Fibroblast of lung (primary cell): ENCODE measurements at regions not wholly inside any gene's neighbourhood (a gene's known extent, or its start where the extent isn't known, plus 50 kb on each side); places are given as distances from the start of the nearest gene placed in this dataset.

ENCODE experiments used
- DNase-seq, 2 donors: peaks; one replicate each; pipeline versions ENCODE4 v3.0.0 to v3.0.0-alpha.2; 2010; ENCODE audit warnings: low read depth in 2 of 2
- H2AFZ ChIP-seq: 2 replicates; pipeline ENCODE4 v1.5.1; 2012; ENCODE audit warnings: low read length, control low read depth, inconsistent platforms
- H3K27ac ChIP-seq: 2 replicates; pipeline ENCODE4 v1.5.1; 2011; ENCODE audit warnings: low read length, control low read depth; ENCODE audit not compliant: insufficient read depth
- H3K27me3 ChIP-seq: 2 replicates; pipeline ENCODE4 v1.5.1; 2011; ENCODE audit warnings: mild to moderate bottlenecking, low read length; ENCODE audit not compliant: control insufficient read depth, insufficient read depth
- H3K36me3 ChIP-seq: 2 replicates; pipeline ENCODE4 v1.5.1; 2011; ENCODE audit warnings: low read length; ENCODE audit not compliant: control insufficient read depth, insufficient read depth
- H3K4me1 ChIP-seq: 2 replicates; pipeline ENCODE4 v1.5.1; 2011; ENCODE audit warnings: low read length; ENCODE audit not compliant: control insufficient read depth, insufficient read depth; ENCODE audit errors: extremely low read depth
- H3K4me2 ChIP-seq: 2 replicates; pipeline ENCODE4 v1.5.1; 2011; ENCODE audit warnings: low read length, control low read depth; ENCODE audit not compliant: insufficient read depth; ENCODE audit errors: extremely low read depth
- H3K4me3 ChIP-seq, 4 experiments: fragments of 200-600 bp in 1 of 4; sonication (generic) in 1 of 4; replicated peaks in 1 of 4; 2 replicates each; pipeline ENCODE4 v1.5.1; 2011 to 2016; ENCODE audit warnings: low read length in 4 of 4, low read depth in 3 of 4, mild to moderate bottlenecking in 3 of 4, control low read depth in 2 of 4, inconsistent platforms in 1 of 4, mixed read lengths in 1 of 4; ENCODE audit not compliant: insufficient read depth in 1 of 4; ENCODE audit errors: control extremely low read depth in 1 of 4
- H3K79me2 ChIP-seq: 2 replicates; pipeline ENCODE4 v1.5.1; 2012; ENCODE audit warnings: mild to moderate bottlenecking, low read length, inconsistent platforms; ENCODE audit not compliant: control insufficient read depth, insufficient read depth
- H3K9ac ChIP-seq: 2 replicates; pipeline ENCODE4 v1.5.1; 2011; ENCODE audit warnings: mild to moderate bottlenecking, low read length, control low read depth; ENCODE audit not compliant: insufficient read depth
- H3K9me3 ChIP-seq: 2 replicates; pipeline ENCODE4 v1.5.1; 2012; ENCODE audit warnings: low read depth, low read length; ENCODE audit not compliant: control insufficient read depth, insufficient read depth
- H4K20me1 ChIP-seq: 2 replicates; pipeline ENCODE4 v1.5.1; 2011; ENCODE audit warnings: low read length; ENCODE audit not compliant: control insufficient read depth, insufficient read depth; ENCODE audit errors: extremely low read depth
- EZH2 ChIP-seq: IDR thresholded peaks from 2 replicates; pipeline ENCODE4 v1.5.1; 2012; ENCODE audit warnings: low read length, control low read depth, mild to moderate bottlenecking; ENCODE audit errors: missing control alignments
- TF ChIP-seq, protein P1 (sequence below), 2 donors: IDR thresholded peaks in 1 of 2; conservative IDR thresholded peaks in 1 of 2; 1 replicate in 1 of 2; 2 replicates in 1 of 2; pipeline ENCODE4 v1.5.1; 2011 to 2012; ENCODE audit warnings: low read length in 2 of 2, control low read depth in 1 of 2, inconsistent platforms in 1 of 2, low read depth in 1 of 2, mild to moderate bottlenecking in 1 of 2

DNA sequence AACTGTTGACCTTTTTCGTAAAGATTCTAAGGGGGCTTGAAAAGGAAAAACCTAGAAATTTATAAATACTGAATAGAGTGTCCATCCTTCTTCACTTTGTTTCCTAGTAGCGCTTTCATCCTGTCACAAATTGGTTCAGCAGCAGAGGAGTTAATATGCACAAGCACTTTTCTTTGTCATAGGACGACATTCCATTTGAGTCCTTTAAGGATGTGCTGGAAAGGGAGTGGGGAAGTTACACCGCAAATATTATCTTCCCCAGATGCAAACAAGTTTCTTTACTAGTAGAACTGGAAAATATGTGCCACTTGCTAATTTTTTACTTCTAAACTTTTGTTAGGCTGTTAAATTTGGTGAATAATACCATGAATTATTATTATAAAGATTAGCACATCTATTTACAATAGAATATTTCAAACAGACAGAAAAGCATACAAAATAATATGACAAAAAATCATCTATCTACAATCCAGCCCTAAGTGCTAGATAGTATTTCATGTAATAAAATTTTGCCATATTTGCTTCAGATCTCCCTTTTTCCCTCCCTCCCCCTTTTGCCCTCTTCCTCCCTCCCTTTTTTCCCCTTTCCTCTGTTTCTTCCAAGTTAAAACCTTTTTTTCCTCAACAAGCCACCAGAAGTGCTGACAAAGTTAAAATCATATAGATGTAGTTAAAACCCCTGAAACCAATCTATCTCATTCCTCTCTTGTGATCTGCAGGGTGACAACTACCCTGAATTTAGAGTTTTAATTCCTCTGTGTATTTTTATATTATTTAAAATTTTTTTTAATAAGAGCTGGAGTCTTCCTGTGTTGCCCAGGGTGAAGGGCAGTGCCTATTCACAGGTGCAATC lies 50.5 kb upstream of the MAP4K3 start:
- H3K4me3 ChIP-seq, result no peak overlapping the region
- H3K4me2 ChIP-seq, result no peak overlapping the region
- DNase-seq, result peak in 1 of 2 donors; percentile 87
- H3K27ac ChIP-seq, result peak overlapping the region; percentile 1
- no peaks in the 10 kb centered on the region for H3K9me3 ChIP-seq
- H3K9ac ChIP-seq, result no peak overlapping the region
- H2AFZ ChIP-seq, result no peak overlapping the region
- H4K20me1 ChIP-seq, result no peaks in the 10 kb centered on the region
- H3K27me3 ChIP-seq, result no peaks in the 10 kb centered on the region
- peaks cover 11% of the 10 kb centered on the region for H3K4me1 ChIP-seq
- H3K79me2 ChIP-seq, result no peaks in the 10 kb centered on the region
- peaks cover 1% of the 10 kb centered on the region for H3K36me3 ChIP-seq
- TF ChIP-seq EZH2, result no peak
- TF ChIP-seq, protein P1, sequence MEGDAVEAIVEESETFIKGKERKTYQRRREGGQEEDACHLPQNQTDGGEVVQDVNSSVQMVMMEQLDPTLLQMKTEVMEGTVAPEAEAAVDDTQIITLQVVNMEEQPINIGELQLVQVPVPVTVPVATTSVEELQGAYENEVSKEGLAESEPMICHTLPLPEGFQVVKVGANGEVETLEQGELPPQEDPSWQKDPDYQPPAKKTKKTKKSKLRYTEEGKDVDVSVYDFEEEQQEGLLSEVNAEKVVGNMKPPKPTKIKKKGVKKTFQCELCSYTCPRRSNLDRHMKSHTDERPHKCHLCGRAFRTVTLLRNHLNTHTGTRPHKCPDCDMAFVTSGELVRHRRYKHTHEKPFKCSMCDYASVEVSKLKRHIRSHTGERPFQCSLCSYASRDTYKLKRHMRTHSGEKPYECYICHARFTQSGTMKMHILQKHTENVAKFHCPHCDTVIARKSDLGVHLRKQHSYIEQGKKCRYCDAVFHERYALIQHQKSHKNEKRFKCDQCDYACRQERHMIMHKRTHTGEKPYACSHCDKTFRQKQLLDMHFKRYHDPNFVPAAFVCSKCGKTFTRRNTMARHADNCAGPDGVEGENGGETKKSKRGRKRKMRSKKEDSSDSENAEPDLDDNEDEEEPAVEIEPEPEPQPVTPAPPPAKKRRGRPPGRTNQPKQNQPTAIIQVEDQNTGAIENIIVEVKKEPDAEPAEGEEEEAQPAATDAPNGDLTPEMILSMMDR (conservative IDR thresholded peaks at IDR 0.05 in 1 of 2, IDR thresholded peaks at IDR 0.05 in 1 of 2; ENCODE audit: low read depth in 1 of 2, low read length in 2 of 2), result no peak

DNA sequence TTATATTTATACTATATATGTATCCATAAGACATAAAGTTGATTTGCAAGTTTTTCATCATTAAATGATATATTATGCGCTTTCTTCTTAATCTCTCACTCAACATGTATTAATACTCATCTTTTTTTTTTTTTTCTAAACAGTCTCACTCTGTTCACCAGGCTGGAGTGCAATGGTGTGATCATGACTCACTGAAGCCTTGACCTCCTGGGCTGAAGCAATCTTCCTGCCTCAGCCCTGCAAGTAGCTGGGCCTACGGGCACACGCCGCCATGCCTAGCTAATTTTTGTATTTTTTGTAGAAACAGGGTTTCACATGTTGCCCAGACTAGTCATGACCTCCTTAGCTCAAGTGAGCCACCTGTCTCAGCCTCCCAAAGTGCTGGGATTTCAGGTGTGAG lies 51.4 kb upstream of the MAP4K3 start:
- Histone ChIP-seq H3K4me2 (no peak overlapping the region), H4K20me1 (no peaks in the 10 kb centered on the region), H2AFZ (no peak overlapping the region), H3K79me2 (no peaks in the 10 kb centered on the region), H3K27ac (peak overlapping the region; percentile 62), H3K36me3 (peaks cover 1% of the 10 kb centered on the region), H3K9me3 (no peaks in the 10 kb centered on the region), H3K9ac (no peak overlapping the region), H3K4me3 (no peak overlapping the region), H3K27me3 (no peaks in the 10 kb centered on the region), H3K4me1 (peaks cover 13% of the 10 kb centered on the region)
- TF ChIP-seq, protein P1 (conservative IDR thresholded peaks at IDR 0.05 in 1 of 2, IDR thresholded peaks at IDR 0.05 in 1 of 2; ENCODE audit: low read depth in 1 of 2, low read length in 2 of 2), result no peak
- TF ChIP-seq EZH2, result no peak
- peak; percentile 94 to 96 for DNase-seq

DNA sequence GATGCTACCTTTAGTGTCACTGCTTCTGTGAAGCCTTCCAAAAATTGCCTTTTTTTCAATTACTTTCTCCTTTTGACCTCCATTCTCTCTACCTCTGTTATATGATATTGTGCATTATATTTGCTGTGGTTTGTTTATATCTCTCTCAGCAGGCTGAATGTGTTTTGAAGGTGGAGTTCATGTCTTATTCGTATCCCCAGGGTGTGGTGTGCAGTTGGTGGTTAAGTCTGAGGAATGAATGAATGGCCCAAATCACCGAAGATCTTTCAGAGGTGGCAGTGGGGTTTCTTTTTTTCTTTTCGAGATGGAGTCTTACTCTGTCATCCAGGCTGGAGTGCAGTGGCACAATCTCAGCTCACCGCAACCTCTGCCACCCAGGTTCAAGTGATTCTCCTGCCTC lies 53.5 kb upstream of the MAP4K3 start:
- Histone ChIP-seq H3K9me3 (no peaks in the 10 kb centered on the region), H3K27me3 (no peaks in the 10 kb centered on the region), H3K4me3 (no peak overlapping the region), H3K27ac (no peak overlapping the region), H3K4me2 (no peak overlapping the region), H3K4me1 (peaks cover 14% of the 10 kb centered on the region), H3K36me3 (no peaks in the 10 kb centered on the region), H4K20me1 (no peaks in the 10 kb centered on the region), H2AFZ (no peak overlapping the region), H3K9ac (no peak overlapping the region), H3K79me2 (no peaks in the 10 kb centered on the region)
- no peak for TF ChIP-seq EZH2
- TF ChIP-seq, protein P1 (conservative IDR thresholded peaks at IDR 0.05 in 1 of 2, IDR thresholded peaks at IDR 0.05 in 1 of 2; ENCODE audit: low read depth in 1 of 2, low read length in 2 of 2), result no peak
- no peak for DNase-seq
